ENCODE measurements at regions not wholly inside any gene's neighbourhood (a gene's known extent, or its start where the extent isn't known, plus 50 kb on each side); places are given as distances from the start of the nearest gene placed in this dataset.

- DNase-seq = no peak
These were observed 298.5 kb downstream of the GLRX3 start for GRCh38 chr10:130434446-130435385.

GRCh38 chr10:130435961-130436360, 299.8 kb downstream of the GLRX3 start:
- DNase-seq = no peak

GRCh38 chr10:130438861-130439260, 302.7 kb downstream of the GLRX3 start:
- DNase-seq = no peak

GRCh38 chr10:130439766-130440165, 303.6 kb downstream of the GLRX3 start:
- DNase-seq = no peak

GRCh38 chr10:130440494-130440893, 304.3 kb downstream of the GLRX3 start:
- DNase-seq = no peak

- DNase-seq = no peak
These were observed 304.8 kb downstream of the GLRX3 start for GRCh38 chr10:130440971-130441370.

GRCh38 chr10:130443066-130443465, 306.9 kb downstream of the GLRX3 start:
- no peak for DNase-seq

GRCh38 chr10:130453036-130453720, 317.0 kb downstream of the GLRX3 start:
- DNase-seq = no peak

GRCh38 chr10:130453721-130454542, 317.7 kb downstream of the GLRX3 start:
- no peak for DNase-seq

GRCh38 chr10:130454543-130455000, 318.4 kb downstream of the GLRX3 start:
- DNase-seq = no peak

- DNase-seq = no peak
These were observed 319.0 kb downstream of the GLRX3 start for GRCh38 chr10:130455111-130455695.

- DNase-seq = no peak
These were observed 319.6 kb downstream of the GLRX3 start for GRCh38 chr10:130455791-130456190.

- no peak for DNase-seq
These were observed 320.4 kb downstream of the GLRX3 start for GRCh38 chr10:130456616-130457015.

GRCh38 chr10:130458509-130458908, 322.3 kb downstream of the GLRX3 start:
- DNase-seq = no peak

GRCh38 chr10:130459011-130459410, 322.8 kb downstream of the GLRX3 start:
- no peak for DNase-seq

GRCh38 chr10:130459851-130460490, 323.8 kb downstream of the GLRX3 start:
- no peak for DNase-seq

GRCh38 chr10:130461631-130462030, 325.4 kb downstream of the GLRX3 start:
- DNase-seq = no peak

GRCh38 chr10:130463104-130463875, 327.1 kb downstream of the GLRX3 start:
- no peak for DNase-seq

- peak; percentile 32 for DNase-seq
These were observed 327.7 kb downstream of the GLRX3 start for GRCh38 chr10:130463876-130464364.

- DNase-seq = no peak
These were observed 328.2 kb downstream of the GLRX3 start for GRCh38 chr10:130464426-130464825.
